ENCODE measurements at regions not wholly inside any gene's neighbourhood (a gene's known extent, or its start where the extent isn't known, plus 50 kb on each side); places are given as distances from the start of the nearest gene placed in this dataset.

DNA sequence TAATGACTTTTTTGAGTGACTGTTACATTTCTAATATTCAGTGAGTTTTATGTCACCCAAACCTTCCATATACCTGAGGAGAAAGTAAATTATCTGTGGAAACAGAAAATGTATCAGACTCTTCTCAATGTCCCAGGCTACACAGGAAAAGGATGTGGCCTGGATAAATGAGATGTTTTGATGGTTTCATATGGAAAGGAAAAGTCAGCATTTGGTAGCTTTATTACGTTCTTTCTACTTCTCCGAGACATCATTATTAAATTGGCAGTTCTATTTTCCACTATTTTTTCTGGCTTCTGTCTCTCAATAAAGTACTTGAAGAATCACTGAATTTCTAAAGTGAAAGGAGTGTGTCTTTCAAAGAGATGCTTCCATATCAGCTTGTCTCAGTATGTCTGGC lies 847.0 kb upstream of the CRIM1 start:
- TF ChIP-seq, protein P1, sequence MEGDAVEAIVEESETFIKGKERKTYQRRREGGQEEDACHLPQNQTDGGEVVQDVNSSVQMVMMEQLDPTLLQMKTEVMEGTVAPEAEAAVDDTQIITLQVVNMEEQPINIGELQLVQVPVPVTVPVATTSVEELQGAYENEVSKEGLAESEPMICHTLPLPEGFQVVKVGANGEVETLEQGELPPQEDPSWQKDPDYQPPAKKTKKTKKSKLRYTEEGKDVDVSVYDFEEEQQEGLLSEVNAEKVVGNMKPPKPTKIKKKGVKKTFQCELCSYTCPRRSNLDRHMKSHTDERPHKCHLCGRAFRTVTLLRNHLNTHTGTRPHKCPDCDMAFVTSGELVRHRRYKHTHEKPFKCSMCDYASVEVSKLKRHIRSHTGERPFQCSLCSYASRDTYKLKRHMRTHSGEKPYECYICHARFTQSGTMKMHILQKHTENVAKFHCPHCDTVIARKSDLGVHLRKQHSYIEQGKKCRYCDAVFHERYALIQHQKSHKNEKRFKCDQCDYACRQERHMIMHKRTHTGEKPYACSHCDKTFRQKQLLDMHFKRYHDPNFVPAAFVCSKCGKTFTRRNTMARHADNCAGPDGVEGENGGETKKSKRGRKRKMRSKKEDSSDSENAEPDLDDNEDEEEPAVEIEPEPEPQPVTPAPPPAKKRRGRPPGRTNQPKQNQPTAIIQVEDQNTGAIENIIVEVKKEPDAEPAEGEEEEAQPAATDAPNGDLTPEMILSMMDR (IDR thresholded peaks at IDR 0.05; ENCODE audit: low read depth, low read length, poor library complexity, severe bottlenecking): no peak
- no peak for TF ChIP-seq EZH2phosphoT487 (IDR thresholded peaks at IDR 0.05; ENCODE audit: borderline replicate concordance, low read length)
